HG03175 (cell line): ENCODE measurements at regions not wholly inside any gene's neighbourhood (a gene's known extent, or its start where the extent isn't known, plus 50 kb on each side); places are given as distances from the start of the nearest gene placed in this dataset.
"Not testable (repeated sequence)": the region's sequence is repeated elsewhere in the genome, so short reads cannot be mapped to it uniquely, and the experiment has no call there.

ENCODE experiments used
- ATAC-seq: cut with Tn5 transposase; IDR thresholded peaks from one replicate; pipeline ENCODE4 v1.9.1; 2021; ENCODE audit warnings: mild to moderate bottlenecking, moderate library complexity; ENCODE audit not compliant: unreplicated experiment

DNA sequence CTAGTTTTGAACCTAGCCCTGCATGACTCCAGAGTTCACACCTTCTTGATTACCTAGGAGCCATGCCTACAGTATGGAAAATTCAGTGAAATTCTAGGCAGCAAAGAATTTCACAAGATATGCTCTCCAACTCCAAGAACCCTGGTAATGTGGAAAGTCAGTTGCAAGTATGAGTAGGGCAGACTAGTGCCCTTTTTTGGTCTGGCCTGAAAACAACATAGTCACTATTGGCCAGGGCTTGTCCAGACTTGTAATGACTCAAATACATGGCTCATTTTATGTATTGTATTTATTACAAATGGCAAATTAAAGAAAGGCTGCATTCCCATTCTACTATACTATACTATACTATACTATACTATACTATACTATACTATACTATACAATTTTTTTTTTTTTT lies 160.4 kb downstream of the ESM1 start:
- no peak for ATAC-seq

GRCh38 chr5:54823006-54823405 lies 162.4 kb downstream of the ESM1 start:
- no peak for ATAC-seq

GRCh38 chr5:54822324-54822687 lies 163.1 kb downstream of the ESM1 start:
- no peak for ATAC-seq

DNA sequence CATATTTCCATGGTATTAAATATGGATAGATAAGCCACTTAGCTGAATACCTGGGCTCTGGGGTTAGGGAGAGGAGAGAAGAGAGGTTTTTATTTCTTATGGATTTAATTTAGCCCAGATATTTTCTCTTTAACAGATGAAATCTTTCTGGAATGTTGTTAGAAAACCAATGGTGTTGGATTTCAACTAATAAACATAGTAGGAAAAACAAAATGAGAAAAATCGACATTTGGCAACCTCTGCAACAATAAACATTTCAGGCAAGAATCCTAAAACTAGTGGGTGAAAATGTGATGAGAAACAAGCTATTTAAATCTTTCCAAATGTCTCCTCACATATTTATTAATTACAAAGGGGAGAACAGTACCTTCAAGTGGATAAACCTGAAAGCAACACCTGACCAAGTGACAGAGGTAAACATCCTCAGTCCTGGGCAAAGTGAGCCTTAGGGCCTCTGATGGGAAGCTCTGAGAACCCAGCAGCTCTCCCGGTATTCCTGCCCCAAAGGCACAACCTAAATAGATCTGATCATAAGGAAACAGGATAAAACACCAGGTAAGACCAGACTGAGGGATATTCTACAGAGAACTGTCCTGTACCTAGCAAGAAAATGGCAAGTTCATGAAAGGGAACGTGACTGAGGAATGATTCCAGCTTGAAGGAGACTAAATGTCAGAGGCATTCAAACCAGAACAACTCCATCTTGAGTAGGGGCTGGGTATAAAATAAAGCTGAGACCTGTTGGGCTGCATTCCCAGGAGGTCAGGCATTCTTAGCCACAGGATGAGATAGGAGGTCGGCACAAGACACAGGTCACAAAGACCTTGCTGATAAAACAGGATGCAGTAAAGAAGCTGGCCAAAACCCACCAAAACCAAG lies 163.7 kb downstream of the ESM1 start:
- ATAC-seq: no peak

- ATAC-seq: no peak
Observed at GRCh38 chr5:54820346-54821134, 164.9 kb downstream of the ESM1 start.

DNA sequence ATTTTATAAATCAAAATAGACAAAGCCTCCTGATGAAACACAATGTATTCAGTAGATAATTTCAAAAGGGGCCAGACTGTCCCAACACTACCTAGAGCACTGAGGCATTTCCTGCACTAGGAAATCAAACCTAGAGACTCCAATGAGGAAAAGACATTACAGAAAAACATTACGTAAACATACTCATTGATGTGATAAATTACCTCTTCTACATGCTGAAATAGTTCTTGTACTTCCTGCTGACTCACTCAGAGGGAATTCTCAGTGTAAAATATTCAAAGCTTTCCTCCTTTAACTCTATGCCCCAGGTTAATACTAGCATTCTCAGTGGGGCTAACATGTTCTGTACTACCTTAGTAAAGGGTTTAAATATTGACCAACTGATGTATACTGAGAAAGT lies 178.0 kb downstream of the ESM1 start:
- no peak for ATAC-seq

- no peak for ATAC-seq
Observed at GRCh38 chr5:54804521-54804920, 180.9 kb downstream of the ESM1 start.

- no peak for ATAC-seq
Observed at GRCh38 chr5:54804086-54804485, 181.3 kb downstream of the ESM1 start.

- no peak for ATAC-seq
Observed at GRCh38 chr5:54803471-54804011, 181.9 kb downstream of the ESM1 start.

DNA sequence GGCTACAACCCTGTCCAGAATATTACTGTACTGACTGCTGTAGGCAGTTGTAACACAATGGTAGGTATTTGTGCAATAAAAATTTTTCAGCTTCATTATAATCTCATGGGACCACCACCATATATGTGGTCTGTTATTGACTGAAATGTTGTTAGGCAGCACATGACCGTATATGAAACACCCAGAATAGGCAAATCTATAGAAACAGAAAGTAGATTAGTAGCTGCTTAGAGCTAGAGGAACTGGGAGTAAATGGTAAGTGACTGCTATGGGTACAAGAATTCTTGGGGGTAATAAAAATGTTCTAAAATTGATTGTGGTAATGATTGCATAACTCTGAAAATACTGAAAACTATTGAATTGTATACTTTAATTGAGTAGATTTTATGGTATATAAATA lies 185.7 kb downstream of the ESM1 start:
- ATAC-seq: peak; percentile 77

GRCh38 chr5:54795777-54796176 lies 189.6 kb downstream of the ESM1 start:
- ATAC-seq: no peak

DNA sequence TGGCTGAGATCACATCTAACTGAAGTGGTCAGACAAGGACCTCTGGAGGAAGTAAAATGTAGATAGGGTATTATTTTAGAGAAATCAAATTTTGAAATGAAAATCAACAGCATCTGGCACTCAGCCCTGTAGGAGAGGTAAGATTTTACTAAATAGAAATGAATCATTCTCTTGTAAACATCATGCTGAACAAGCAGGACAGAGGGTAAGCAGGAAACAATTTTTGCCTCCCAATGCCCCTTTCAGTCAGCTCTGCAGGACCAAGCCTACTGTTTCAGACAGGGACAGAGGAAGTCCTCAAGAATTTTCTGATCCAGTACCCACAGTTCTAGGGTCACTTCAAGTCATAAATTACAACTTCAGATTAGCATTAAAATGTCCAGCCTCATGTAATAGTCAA lies 190.1 kb downstream of the ESM1 start:
- no peak for ATAC-seq

DNA sequence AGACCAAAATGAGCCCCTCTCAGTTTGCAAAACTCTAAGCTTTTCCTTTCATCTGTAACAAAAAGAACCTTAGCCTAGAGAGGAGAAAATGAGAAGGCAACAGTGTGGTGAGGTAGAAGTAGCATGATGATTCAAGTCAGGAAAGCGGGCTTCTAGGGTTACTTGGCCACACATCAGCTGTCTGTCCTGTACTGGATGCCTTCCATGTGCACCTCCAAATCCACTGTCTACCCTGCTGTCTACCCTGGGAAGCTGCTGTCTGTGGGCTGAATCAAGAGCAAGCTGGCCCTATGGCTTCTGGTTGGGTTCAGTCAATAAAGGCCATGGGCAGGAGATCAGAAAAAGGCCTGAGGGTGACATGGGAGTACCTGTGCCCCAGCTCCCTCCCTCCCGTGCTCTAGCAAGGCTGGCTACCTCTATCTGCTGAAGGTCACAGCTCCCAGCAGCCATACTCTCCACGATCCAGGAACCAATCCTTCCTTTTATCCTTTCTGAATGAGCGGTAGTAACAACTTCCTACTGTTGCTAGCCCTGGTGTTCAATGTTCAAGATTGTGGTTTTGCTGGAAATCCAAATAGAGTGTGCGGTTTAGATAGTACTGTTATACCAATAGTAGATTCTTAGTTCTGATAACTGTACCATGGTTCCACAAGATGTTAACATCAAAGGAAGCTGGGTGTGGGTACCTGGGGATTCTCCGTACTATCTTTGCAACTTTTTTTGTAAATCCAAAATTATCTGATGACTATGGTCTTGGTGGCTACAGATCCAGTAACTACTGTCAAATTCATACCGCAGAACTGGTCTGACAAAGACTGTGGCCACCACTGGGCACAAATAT lies 191.0 kb downstream of the ESM1 start:
- no peak for ATAC-seq

DNA sequence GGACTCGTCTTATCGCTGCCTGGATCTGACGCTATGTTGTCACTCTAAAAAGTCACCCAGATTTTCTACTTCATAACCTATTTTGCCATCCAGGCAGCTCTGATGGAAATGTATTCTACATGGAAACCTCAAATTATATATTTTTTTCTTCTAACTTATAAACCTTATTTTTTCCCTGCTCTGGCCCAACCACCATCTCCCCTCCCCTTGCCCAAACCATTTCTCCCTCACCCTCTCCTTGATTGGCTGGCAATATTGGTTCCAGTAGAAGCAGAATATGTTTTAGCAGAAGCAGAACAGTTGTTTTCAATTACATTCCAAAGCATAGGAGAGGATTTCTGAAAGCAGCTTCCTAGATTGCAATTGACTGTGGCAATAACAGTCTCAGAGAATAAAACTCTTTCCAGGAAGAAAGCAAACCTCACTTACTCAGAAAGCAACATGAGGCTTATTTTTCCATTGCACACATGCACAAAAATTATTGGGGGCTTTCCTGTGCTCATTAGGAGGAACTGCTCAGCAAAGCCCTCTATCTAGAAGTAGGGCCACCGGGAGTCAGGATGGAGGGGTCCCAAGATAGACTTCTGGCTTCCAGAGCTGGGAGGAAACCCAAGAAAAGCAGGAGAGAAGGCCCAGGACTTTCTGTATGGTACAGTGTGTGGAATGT lies 191.8 kb downstream of the ESM1 start:
- no peak for ATAC-seq

GRCh38 chr5:54792611-54793404 lies 192.6 kb downstream of the ESM1 start:
- no peak for ATAC-seq

DNA sequence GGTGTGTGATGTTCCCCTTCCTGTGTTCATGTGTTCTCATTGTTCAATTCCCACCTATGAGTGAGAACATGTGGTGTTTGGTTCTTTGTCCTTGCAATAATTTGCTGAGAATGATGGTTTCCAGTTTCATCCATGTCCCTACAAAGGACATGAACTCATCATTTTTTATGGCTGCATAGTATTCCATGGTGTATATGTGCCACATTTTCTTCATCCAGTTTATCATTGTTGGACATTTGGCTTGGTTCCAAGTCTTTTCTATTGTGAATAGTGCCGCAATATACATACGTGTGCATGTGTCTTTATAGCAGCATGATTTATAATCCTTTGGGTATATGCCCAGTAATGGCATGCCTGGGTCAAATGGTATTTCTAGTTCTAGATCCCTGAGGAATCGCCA lies 197.5 kb downstream of the ESM1 start:
- ATAC-seq: not testable (repeated sequence)

- peak; percentile 79 for ATAC-seq
Observed at GRCh38 chr5:54785729-54786591, 199.4 kb downstream of the ESM1 start.

- no peak for ATAC-seq
Observed at GRCh38 chr5:54778783-54779182, 206.6 kb downstream of the ESM1 start.

DNA sequence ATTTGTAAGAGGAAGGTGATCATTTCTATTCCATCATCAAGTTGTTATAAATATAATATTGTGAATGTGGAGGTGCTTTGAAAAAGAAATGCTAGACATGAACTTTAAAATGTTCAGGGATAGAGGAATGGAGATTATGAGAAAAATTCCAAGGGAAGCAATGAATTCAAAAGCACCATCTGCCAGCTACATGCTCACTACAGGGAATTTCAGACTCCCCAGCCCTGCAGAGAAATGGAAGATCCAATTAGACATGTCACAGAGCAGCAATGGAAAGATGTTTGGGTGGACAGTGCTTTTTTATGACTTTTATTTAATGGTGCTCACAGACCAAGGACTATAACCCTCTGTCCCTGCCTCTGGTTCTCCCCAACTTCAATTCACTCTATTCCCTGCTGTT lies 209.7 kb downstream of the ESM1 start:
- ATAC-seq: no peak
